Thyroid gland (tissue), 4 donors: ENCODE measurements at regions not wholly inside any gene's neighbourhood (a gene's known extent, or its start where the extent isn't known, plus 50 kb on each side); places are given as distances from the start of the nearest gene placed in this dataset.
A peak's percentile ranks its signal among the peaks of the same experiment; 100 is the strongest.

Experiments
- DNase-seq, 2 donors: peaks; one replicate each; pipeline ENCODE4 v3.0.0-alpha.2; 2019
- H3K27ac ChIP-seq, 3 donors: fragments of 200-600 bp; sonication (generic); 1 replicate in 2 of 3; 2 replicates in 1 of 3; pipeline ENCODE4 v1.5.1; 2016 to 2019; ENCODE audit warnings: mild to moderate bottlenecking in 1 of 3, moderate library complexity in 1 of 3
- H3K27me3 ChIP-seq: fragments of 200-600 bp; sonication (generic); one replicate; pipeline ENCODE4 v1.5.1; 2019
- H3K36me3 ChIP-seq, 2 donors: fragments of 200-600 bp; sonication (generic); one replicate each; pipeline ENCODE4 v1.5.1; 2016 to 2019
- H3K4me1 ChIP-seq, 2 donors: fragments of 200-600 bp; sonication (generic); one replicate each; pipeline ENCODE4 v1.5.1; 2017 to 2019
- H3K4me3 ChIP-seq, 3 donors: fragments of 200-600 bp; sonication (generic); replicated peaks in 1 of 3; 1 replicate in 2 of 3; 2 replicates in 1 of 3; pipeline ENCODE4 v1.5.1; 2016; ENCODE audit warnings: mild to moderate bottlenecking in 1 of 3
- H3K9me3 ChIP-seq: fragments of 200-600 bp; sonication (generic); one replicate; pipeline ENCODE4 v1.5.1; 2017
- POLR2A ChIP-seq, 2 donors: fragments of 450-650 bp; IDR thresholded peaks; one replicate each; pipeline ENCODE4 v1.6.1; 2017; ENCODE audit warnings: antibody characterized with exemption in 2 of 2, mild to moderate bottlenecking in 2 of 2, moderate library complexity in 1 of 2
- WGBS, 2 donors: methylation state at CpG; one replicate each; pipeline ENCODE4 v1.1.5; 2017; 5-methylcytosine and 5-hydroxymethylcytosine counted together
- intact Hi-C: fragments of 100-400 bp; cut with DNase I; formaldehyde crosslinking; loops from one replicate; pipeline ENCODE4 v1.15.1; 2023
- TF ChIP-seq, protein P1 (sequence below), 6 experiments: fragments of 200-600 bp in 3 of 6; fragments of 450-650 bp in 3 of 6; sonication (generic) in 3 of 6; IDR thresholded peaks; one replicate each; pipeline ENCODE4 v1.5.1; 2016 to 2019; ENCODE audit warnings: antibody characterized with exemption in 6 of 6, mild to moderate bottlenecking in 2 of 6, inconsistent platforms in 1 of 6, moderate library complexity in 1 of 6

DNA sequence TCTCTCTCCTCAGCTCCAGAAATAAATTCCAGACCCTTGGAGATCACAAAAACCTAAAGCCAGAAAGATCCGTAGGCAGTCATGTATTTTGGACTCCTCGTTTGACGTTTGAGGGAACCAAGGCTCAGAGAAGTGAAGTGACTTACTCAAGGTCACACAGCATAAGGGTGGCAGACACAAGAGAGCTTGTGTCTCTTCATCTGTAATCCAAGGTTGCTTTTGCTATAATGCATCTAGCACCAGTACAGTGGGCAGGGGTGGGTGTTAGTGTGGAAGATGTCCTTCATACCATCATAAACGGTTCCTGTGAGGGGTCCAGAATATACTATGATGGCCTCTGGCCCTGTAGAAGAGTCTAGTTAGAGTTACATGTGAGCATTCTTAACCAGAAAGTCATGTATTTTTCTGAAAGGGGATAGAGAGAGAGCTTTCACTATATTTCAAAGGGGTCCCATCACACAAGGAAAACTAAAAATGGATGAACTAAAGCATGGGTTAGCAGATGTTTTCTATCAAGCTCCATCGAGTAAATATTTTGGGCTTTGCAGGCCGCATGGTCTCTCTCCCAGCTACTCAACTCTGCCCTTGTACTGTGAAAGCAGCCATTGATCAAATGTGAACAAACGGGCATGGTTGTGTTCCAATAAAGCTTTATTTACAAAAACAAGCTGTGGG is 144.9 kb downstream of the TOMM20 start:
- H3K36me3 ChIP-seq: no peaks in the 10 kb centered on the region
- peak overlapping the region; percentile 99 for H3K27ac ChIP-seq
- H3K9me3 ChIP-seq: no peaks in the 10 kb centered on the region
- no peaks in the 10 kb centered on the region for H3K27me3 ChIP-seq
- 79 to 91% methylated on average over 7 of the region's 7 CpGs for WGBS, 2 donors
- intact Hi-C loops: loop anchor here (10.0 kb wide), 2 partner anchors 259 to 369 kb away; partner anchors contain the start of gene IRF2BP2
- TF ChIP-seq, protein P1, sequence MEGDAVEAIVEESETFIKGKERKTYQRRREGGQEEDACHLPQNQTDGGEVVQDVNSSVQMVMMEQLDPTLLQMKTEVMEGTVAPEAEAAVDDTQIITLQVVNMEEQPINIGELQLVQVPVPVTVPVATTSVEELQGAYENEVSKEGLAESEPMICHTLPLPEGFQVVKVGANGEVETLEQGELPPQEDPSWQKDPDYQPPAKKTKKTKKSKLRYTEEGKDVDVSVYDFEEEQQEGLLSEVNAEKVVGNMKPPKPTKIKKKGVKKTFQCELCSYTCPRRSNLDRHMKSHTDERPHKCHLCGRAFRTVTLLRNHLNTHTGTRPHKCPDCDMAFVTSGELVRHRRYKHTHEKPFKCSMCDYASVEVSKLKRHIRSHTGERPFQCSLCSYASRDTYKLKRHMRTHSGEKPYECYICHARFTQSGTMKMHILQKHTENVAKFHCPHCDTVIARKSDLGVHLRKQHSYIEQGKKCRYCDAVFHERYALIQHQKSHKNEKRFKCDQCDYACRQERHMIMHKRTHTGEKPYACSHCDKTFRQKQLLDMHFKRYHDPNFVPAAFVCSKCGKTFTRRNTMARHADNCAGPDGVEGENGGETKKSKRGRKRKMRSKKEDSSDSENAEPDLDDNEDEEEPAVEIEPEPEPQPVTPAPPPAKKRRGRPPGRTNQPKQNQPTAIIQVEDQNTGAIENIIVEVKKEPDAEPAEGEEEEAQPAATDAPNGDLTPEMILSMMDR (IDR thresholded peaks at IDR 0.05): no peak
- TF ChIP-seq POLR2A (IDR thresholded peaks at IDR 0.05): no peak
- no peak overlapping the region for H3K4me3 ChIP-seq
- peaks cover 52 to 84% of the 10 kb centered on the region in 2 donors for H3K4me1 ChIP-seq
- DNase-seq: no peak

DNA sequence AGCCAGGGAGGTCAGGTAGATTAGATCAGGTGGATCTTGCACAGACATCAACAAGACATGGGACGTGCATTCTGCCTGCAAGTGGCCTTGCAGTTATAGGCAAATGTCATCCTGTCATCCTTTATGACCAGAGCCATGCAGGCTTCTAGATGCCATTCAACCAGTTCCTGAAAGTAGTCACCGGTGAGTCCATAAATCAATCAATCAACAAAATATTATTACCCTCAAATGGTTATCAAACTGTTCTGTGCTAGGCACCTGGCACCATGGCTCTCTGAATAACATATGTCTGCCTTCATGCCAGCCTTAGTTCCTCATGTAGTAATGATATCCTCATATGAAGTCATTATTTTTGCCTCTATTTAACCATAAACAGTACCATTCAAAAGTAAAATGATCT is 146.9 kb downstream of the TOMM20 start:
- TF ChIP-seq POLR2A (IDR thresholded peaks at IDR 0.05): no peak
- TF ChIP-seq, protein P1 (IDR thresholded peaks at IDR 0.05): no peak
- H3K36me3 ChIP-seq: no peaks in the 10 kb centered on the region
- H3K4me3 ChIP-seq: no peak overlapping the region
- no peaks in the 10 kb centered on the region for H3K9me3 ChIP-seq
- peak overlapping the region; percentile 75 to 90 (median 87) for H3K27ac ChIP-seq
- no peaks in the 10 kb centered on the region for H3K27me3 ChIP-seq
- WGBS, 2 donors: 93 to 100% methylated on average over 2 of the region's 2 CpGs
- peaks cover 42 to 82% of the 10 kb centered on the region in 2 donors for H3K4me1 ChIP-seq
- no peak for DNase-seq
- intact Hi-C loops: loop anchor here (10.0 kb wide), 2 partner anchors 257 to 367 kb away; partner anchors contain the start of gene IRF2BP2

DNA sequence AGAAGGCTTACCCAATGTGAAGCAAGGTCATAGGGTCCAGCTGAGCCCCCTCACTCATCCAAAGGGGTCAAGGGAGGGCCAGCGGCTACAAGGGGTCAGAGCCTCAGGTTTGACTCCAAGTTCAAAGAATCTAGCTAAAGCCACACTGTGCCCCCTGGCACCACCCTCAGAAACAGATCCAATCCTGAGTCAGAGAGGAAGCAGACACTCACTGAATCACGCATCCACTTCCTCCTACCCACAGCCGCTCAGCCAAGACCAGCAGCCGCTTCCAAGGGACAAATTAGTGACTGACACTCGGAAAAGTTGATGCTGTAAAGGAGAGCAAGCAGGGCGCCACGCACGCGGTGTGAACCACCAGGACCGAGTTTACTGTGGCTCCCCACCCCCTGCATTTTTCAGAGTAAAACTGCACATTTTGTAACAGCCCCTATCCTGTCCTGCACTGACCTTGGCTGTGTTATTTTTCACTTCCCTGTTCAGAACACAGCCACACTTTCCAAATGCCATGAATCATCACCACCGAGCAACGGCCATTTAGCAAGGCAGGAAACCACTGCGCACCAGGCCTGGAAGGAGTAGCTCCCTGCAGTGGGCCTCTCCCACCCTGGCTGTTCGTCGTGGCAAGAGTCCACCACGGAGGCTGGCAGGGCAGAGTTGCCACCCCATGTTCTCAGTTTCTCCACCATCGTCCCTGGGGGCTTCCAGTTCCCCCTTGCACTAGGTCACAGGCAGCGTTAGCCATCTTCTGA is 147.8 kb downstream of the TOMM20 start:
- H3K4me3 ChIP-seq: no peak overlapping the region
- H3K9me3 ChIP-seq: no peaks in the 10 kb centered on the region
- DNase-seq: peak; percentile 56 to 59
- H3K27ac ChIP-seq: peak overlapping the region; percentile 75 to 90 (median 87)
- WGBS, 2 donors: 41 to 70% methylated on average over 18 of the region's 18 CpGs
- peaks cover 35 to 78% of the 10 kb centered on the region in 2 donors for H3K4me1 ChIP-seq
- H3K27me3 ChIP-seq: no peaks in the 10 kb centered on the region
- TF ChIP-seq POLR2A (IDR thresholded peaks at IDR 0.05): no peak
- TF ChIP-seq, protein P1 (IDR thresholded peaks at IDR 0.05): no peak
- intact Hi-C loops: loop anchor here (10.0 kb wide), 2 partner anchors 256 to 366 kb away; partner anchors contain the start of gene IRF2BP2
- no peaks in the 10 kb centered on the region for H3K36me3 ChIP-seq

DNA sequence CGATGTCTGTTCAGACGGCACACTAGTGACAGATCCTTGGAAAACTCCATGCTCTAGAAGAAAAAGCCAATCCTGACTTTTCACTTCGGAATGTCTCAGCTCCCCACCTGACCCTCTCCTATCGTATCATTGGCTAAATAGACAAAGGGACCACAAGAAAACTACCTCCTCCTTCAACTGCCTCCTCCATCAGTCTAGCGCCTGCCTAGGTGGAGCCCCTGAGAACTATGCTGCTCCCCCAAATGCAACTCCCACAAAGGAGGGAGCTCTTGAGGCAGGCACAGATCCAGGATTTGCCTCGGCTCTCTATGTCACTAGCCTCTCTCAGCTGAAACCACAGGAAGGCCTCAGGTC is 148.4 kb downstream of the TOMM20 start:
- no peak overlapping the region for H3K4me3 ChIP-seq
- TF ChIP-seq POLR2A (IDR thresholded peaks at IDR 0.05): no peak
- TF ChIP-seq, protein P1 (IDR thresholded peaks at IDR 0.05): no peak

More for the DNA sequence above, 148.4 kb downstream of the TOMM20 start:
- intact Hi-C loops: loop anchor here (10.0 kb wide), 2 partner anchors 255 to 365 kb away; partner anchors contain the start of gene IRF2BP2
- peaks cover 31 to 78% of the 10 kb centered on the region in 2 donors for H3K4me1 ChIP-seq
- H3K36me3 ChIP-seq: no peaks in the 10 kb centered on the region
- no peak for DNase-seq
- H3K27me3 ChIP-seq: no peaks in the 10 kb centered on the region
- H3K9me3 ChIP-seq: no peaks in the 10 kb centered on the region
- whole genome bisulfite sequencing, 2 donors: 87 to 93% methylated on average over 5 to 6 of the region's 6 CpGs
- peak overlapping the region; percentile 75 to 90 (median 87) for H3K27ac ChIP-seq
